ENCODE measurements at regions not wholly inside any gene's neighbourhood (a gene's known extent, or its start where the extent isn't known, plus 50 kb on each side); places are given as distances from the start of the nearest gene placed in this dataset.
"Not testable (repeated sequence)": the region's sequence is repeated elsewhere in the genome, so short reads cannot be mapped to it uniquely, and the experiment has no call there.

DNA sequence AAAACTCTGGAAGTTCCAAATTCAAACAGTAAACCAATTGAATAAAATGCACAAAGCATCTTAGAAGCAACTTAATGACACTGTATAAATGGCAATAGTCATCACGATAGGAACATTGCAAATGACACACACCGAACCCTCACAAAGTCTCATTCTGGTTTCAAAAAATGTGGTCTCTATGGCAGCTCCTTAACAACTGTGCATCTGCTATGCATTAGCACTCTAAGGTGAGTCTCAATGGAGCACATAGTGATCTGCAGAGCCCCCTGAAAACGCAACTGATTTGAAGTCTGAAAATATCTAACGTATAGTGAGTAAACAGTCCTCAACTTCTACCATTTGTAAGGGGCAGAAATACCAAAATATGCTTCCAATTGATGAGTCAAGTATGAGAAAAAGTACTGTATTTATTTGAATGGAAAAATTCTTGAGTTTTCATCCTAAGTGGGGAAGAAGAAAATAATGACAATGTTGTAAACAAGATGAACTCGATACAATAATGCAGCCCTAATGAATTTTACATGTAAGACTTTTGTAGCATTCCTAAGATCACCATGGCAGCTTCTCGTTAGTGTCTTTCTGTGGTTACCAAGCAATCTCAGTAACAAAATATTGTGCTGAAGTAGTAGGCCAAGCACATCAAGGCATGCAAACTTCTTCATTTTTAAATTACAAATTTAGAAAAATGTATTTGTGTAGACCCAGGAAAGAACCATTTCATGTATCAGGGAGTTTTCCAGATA lies 517.5 kb upstream of the FAM174A start:
- DNase-seq (ENCODE audit: low read depth): no peak

DNA sequence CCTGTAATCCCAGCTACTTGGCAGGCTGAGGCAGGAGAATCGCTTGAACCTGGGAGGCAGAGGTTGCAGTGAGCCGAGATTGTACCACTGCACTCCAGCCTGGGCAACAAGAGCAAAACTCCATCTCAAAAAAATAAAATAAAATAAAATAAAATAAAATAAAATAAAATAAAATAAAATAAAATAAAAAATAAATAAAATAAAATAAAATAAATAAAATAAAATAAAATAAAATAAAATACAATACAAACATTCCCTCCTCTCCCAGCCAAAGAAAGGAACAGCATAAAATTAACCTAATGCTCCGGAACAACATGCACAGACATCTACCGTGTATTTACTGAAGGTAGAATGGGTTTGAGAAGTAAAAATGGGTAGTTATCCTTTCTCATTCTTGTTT lies 521.9 kb upstream of the FAM174A start:
- DNase-seq (ENCODE audit: low read depth): not testable (repeated sequence)

DNA sequence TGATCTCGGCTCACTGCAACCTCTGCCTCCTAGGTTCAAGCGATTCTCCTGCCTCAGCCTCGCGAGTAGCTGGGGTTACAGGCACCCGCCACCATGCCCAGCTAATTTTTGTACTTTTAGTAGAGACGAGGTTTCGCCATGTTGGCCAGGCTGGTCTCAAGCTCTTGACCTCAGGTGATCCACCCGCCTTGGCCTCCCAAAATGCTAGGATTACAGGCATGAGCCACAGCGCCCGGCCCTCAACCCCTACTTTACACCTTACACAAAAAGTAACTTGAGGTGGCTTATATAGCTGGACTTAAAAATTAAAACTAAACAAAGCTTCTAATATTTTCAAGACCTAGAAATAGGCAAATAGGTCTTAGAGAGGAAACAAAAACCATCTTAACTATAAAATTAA lies 524.0 kb upstream of the FAM174A start:
- not testable (repeated sequence) for DNase-seq (ENCODE audit: low read depth)

DNA sequence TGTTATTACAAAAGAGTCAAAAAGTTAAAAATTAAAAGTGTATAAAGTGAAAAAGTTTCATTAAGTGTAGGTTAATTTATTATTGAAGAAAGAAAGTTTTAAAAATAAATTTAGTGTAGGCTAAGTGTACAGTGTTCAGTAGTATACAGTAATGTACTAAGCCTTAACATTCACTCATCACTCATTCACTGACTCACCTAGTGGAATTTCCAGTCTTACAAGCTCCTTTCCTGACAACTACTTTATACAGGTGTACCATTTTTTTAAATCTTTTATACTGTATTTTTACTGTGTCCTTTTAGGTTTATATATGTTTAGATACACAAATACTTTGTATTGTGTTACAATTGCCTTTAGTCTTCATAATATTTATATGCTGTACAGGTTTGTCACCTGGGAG lies 530.2 kb upstream of the FAM174A start:
- DNase-seq (ENCODE audit: low read depth): no peak

DNA sequence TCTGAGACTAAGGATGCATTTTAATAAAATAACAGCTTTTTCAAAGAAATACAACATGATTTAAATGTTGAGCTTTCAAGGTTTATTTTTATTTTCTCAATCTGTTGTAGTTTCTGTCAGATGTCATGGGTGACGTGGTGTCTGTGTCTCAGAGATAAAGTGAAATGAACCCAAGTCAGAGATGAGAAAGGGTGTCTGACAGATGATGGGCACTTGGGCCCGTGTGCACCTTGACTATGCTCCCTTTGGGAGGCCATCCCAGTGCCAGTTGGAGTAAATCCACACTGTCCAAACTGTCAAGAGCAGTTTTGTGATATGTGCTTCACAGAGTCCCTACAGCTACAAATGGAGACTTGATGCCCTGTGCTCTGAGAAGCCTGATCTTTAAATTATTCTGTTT lies 536.9 kb upstream of the FAM174A start:
- DNase-seq (ENCODE audit: low read depth): no peak

DNA sequence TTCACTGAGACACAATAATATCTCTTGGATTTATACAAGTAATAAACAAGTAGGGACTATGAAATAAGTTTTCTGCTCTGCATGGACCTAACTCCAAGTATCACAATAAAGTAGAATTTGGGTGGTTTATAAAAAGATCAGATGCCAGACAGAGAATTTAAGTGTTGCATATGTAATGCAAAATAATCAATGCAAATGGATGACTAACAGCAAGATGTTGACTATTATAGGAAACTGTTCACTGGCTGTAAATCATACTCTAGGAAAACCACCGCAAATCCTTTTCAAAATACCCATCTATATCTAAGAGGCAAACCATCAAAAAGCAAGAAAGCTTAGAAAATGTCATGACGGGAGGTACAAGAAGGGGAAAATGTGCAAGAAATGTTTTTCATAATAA lies 539.8 kb upstream of the FAM174A start:
- no peak for DNase-seq (ENCODE audit: low read depth)

DNA sequence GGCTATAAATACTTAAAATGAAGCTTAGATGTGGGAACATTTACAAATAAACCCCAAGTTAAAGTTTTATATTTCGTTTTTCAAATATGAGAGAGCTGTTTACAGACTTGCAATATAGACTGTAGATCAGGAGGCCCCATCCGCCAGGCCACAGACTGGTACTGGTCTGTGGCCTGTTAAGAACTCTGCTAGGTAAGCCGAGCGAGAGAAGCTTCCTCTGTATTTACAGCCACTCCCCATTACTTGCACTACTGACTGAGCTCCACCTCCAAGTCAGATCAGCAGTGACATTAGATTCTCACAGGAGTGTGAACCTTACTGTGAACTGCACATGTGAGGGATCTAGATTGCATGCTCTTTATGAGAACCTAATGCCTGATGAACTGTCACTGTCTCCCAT lies 561.4 kb upstream of the FAM174A start:
- no peak for DNase-seq (ENCODE audit: low read depth)

DNA sequence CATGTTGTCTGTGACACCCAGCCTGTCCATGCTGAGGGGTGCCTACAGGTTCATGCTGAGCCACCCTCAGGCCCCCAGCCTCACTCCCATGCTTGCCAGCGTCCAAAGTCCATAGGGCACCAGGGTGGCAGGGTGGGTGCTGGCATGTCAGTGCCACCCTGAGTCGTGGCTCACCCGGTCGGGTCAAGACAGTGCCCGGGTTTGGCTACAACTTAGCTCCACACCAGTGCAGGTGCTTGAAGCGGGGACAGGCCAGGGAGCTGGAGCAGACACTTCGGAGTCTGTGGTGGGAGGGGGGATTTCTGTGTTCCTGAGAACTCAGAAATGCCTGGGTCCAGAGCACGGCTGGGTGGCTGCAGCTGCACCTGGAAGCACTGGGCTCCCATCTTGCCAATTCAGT lies 579.2 kb upstream of the FAM174A start:
- no peak for DNase-seq (ENCODE audit: low read depth)

DNA sequence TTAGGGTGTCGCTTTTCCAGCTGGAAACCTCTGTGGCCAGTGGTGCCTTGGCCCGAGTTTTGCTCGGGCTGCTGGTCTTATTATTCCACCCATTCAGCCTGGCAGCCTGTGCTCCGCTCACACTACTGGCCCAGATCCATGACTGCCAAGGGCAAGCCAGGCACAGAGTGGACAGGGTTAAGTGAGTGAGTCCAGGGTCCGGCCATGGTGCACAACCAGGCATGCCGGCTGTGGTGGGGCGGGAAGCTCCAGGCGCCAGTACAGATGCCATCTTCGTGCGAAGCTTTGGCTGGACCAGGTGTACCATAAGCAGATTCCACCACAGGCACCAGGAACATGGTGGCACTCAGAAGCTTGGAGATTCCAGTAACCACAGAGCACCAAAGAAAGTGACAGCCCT lies 580.2 kb upstream of the FAM174A start:
- no peak for DNase-seq (ENCODE audit: low read depth)

DNA sequence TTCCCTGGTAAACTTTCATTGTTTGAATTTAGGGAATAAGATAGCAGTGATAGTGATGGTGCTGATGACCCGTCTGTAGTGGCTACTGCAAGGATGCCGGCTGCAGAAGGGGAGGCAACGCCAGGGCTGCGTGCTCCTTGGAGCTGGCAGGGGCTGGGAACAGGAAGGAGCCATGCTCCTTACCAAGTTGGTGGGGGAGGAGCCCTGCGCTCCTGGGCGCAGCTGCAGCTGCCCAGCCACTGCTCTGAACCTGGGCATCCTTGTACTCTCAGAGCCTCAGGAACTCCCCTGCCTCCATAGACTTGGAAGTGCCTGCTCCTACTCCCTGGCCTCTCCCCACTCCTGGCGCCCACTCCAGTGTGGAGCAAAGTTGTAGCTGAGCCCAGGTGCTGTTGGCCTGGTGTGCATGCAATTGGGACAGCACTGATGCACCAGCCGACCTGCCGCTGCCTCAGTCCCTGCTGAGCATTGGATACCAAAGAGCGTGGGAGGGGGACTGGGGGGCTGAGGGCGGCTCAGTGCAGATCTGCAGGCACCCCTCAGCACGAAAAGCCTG lies 585.1 kb upstream of the FAM174A start:
- DNase-seq (ENCODE audit: low read depth): no peak

DNA sequence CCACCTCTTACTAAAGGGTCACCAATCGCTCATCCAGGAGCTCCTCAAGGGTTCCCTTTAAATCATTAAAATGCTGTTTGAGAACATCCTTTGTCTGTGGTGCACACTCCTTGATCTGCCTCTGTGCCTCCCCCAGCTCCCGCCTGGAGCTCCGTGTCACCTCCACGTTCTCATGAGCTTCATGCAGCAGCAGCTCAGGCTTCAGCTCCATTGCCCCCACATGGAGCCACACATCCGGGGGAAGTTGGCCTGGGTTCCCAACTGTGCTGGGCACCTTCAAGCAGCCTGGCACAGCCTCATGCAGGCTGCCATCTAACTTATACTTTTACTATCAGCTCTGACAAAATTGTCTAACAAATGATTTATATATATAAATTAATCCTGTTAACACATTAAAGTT lies 585.8 kb upstream of the FAM174A start:
- no peak for DNase-seq (ENCODE audit: low read depth)

DNA sequence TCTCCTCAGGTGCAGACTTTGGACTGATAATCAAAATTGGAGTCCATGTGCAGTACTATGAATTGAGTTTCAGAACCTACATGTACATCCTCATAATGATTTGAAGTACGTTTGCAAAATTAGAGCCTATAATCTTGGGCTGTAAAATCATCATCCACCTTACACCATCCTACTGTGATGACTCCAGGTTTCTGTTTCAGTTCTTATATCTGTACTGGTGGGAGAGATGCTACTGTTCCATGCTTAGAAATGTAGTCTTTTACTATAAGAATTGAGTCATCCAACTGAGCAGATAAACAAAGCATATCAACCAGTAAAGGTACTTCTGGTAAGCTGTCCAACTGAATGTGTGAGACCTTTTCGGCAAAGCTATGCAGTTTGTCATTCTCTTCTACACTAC lies 586.3 kb upstream of the FAM174A start:
- DNase-seq (ENCODE audit: low read depth): no peak

DNA sequence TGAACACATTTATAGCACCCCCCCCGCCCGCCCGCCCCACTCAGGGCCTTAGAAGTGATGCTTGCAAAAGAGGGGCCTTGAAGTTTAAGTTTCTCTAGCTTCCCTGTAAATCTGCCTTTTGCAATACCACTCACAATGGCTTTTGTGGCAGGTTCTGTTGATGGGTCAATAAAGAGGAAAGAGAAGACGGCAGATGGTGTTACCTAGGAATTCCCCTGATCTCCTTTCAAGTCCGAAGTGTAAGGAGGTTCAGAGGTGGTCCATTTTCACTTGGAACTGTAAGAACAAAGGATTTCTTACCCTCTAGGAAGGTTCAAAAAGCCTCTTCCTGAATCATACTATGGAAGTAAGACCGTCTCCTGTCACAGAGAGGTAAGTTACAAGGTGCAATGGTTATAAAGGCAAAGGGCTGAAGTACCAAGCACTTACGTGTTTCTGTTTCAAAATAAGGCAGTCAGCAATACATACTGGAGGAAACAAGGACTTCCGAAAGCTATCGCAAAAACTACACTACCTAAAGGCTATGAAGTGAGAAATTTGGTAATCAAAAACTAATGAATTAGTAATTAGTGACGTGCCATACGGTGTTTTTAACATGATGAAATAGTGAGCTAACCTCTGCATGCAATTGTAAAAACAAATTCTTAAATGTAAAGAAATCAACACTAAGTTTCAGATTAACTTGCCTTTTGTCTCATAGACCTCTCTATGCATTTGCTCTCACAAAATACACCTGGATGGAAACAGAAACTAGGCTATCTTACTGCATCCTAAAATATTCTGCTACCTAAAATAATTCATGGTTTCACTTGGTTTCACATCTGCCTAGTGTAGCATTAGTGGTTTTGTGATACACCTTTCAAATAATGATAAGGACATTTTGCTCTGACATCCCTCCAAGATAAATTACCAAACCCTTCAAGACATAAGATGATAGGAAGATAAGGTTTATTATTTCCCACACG lies 589.4 kb upstream of the FAM174A start:
- DNase-seq (ENCODE audit: low read depth): no peak

DNA sequence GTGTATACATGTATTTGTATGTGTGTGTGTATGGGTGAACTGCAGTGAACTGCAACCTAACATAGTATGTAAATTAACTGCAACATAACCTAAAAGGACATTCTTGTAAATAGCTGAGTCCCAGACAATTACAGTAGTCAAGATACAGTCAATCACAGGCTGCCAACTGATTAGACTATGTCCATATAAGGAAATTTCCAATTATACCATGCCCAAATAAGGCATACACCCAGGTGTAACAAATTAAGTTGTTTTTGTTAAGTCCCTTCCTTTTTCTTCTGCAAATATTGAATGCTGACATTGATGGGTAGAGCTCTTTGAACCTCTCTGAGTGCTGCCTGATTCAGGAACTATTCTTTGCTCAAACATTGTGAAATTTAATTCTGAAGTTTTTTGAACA lies 594.6 kb upstream of the FAM174A start:
- no peak for DNase-seq (ENCODE audit: low read depth)

DNA sequence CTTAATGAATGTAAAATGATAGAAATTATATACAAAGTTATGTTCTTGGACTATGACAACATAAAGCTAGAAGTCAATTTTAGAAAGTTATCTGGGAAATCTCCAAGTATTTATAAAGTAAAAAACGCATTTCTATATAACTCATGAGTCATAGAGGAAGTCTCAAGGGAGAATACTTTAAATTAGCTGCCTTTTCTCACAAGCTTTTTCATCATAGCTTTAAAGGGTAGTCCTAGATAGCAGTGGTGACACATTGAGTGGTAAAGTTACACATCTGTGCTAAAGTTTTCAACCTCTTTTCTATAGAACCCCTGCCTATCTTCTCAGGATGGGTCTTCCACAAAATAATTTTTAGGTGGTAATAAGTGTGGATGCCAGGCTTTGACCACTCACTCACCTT lies 598.3 kb upstream of the FAM174A start:
- no peak for DNase-seq (ENCODE audit: low read depth)

DNA sequence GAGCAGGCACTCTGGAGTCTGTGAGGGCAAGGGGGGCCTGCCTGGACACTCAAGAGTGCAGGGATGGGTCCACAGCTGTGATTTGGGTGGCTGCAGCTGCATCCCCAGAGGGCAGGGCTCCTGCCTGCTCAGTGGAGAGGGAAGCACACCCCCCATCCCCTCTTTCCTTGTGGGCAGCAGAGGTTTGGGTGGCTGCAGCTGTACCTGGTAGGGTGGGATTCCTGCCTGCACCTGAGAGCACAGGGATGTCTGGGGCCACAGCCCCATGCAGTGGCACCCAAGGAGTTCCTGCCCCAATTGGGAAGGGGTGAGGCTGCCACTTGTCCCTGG lies 605.4 kb upstream of the FAM174A start:
- no peak for DNase-seq (ENCODE audit: low read depth)

DNA sequence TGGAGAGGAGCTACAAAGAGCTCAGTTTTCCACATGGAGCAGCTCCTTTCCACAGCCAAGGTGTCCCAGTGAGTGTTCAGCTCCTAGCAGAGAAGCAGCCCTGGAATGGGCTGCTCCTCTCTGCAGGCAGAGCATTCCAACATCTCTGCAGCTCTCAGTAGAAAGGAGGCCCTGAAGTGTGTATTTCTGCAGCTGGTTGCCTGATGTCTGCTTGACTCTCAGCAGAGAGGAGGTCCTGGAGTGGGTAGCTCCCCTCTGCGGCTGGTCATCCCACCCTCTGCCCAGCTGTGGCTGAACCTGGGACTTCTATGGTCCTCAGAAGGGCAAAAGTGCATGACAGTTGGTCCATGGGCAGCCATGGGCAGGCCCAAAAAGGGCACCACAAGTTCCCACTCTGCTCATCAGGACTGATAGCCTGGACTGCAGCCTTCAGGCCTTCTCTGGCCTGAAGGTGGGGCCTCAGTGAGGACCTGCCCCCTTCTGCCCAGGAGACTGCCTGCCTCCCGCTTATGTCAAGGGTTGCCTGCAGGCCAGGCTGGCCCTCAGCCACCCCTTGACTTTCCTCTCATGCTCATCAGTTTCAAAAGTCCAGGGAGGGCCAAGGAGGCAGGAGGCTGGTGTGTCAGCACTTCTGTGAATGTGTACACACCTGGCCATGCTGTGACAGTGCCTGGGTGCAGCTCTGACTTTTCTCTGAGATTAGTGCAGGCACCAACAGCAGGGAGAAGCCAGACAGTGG lies 605.9 kb upstream of the FAM174A start:
- no peak for DNase-seq (ENCODE audit: low read depth)

DNA sequence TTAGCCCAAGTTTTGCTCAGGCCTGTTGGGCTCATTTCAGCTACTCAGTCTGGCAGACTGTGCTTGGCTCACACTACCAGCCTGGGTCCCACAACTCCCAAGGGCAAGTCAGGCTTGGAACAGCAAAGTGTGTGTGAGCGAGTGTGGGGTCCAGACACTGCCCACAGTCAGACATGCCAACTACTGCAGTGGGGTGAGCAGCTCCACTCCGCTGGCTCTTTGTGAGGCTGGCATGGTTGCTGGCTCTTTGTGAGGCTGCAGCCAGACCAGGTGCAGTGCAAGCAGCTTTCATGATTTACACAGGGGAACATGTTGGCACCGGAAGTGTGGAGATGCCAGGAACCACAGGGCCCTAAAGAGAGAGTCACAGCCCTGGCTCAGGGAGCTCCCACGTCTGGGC lies 606.7 kb upstream of the FAM174A start:
- no peak for DNase-seq (ENCODE audit: low read depth)

DNA sequence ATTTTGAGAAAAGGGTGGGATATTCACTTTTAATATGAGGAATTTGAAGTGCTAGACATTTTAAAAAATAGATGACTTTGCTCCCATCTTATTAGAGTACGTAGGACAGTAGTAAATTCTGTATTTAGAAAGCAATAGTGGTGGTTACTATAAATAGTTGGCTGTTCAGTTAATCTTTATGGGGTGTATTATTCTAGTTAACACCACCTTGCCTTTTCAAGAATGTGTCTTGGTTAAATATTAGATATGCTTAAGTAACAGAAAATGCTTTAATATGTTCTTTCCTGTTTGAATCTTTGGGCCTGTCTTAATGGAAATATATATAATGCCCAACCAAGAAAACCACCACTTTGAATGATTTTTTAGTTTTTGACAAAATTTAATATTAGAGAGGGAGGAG lies 608.7 kb upstream of the FAM174A start:
- DNase-seq (ENCODE audit: low read depth): no peak

DNA sequence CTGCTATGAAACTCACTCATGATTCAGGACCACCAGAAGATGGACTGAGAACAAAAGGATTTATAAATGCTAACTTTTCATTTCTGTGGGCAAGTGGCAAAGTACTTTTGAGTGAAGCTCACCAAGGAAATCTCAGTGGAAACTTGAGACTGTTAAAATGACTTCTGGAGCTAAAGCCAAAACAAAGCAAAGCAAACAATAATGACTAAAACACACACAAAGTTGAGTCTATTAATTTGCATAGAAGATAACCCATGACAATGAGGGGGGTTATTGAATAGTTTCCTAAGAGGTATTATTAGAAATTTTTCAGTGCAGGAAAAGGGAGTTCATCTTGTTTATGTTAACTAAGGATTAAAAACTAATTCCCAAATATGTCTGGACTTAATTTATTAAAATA lies 612.8 kb upstream of the FAM174A start:
- DNase-seq (ENCODE audit: low read depth): no peak

DNA sequence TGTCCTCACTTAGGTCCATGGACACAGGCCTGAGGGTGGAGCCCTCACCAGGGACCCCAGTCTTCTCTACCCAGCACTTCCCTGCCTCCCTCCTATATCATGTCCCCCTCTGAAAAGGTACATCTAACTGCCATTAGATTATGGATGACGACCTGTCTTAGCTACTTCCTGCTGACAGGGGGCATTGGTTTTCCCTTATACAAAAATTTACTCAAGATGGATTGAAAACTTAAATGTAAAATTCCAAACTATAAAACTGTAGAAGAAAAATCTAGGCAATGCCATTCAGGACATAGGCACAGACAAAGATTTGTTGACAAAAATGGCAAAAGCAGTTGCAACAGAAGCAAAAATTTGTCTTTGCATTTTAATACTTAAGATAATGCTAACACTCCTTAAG lies 623.2 kb upstream of the FAM174A start:
- DNase-seq (ENCODE audit: low read depth): no peak

DNA sequence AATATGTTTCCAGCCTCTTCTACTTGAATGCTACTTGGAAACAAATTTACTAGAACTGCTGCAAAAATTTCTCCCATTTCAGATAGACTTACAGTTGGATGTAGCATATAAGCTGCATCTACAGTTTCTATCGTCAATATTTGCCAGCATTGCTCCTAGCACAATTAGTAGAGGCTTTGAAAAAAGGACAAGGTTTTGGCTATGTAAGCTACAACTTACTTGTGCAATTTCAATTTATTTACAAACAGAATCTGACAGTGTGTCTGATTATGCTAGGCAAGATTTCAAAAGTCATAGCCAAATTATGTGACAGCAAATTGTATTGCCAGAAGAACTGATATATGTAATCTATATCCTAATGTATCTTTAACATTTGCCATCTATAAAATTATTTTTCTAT lies 628.4 kb upstream of the FAM174A start:
- DNase-seq (ENCODE audit: low read depth): no peak

DNA sequence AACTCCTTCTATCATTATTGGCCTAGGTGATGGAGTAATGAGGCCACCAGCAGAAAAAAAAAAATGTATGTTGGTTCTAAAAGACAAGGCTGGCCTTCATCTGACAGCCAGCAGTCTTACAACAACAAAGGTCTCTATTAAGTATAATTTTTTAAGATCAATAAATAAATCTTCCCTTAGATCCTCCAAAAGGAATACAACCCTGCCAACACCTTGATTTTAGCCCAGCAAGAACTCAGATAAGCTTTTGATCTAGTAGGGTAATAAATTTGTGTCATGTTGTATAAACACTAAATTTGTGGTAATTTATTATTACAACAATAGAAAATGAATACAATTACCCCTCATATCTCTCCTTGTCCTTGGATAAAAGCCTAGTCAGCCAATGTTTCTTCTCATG lies 633.2 kb upstream of the FAM174A start:
- DNase-seq (ENCODE audit: low read depth): no peak
